Nephron progenitor cell (in vitro differentiated cells): ENCODE measurements at regions not wholly inside any gene's neighbourhood (a gene's known extent, or its start where the extent isn't known, plus 50 kb on each side); places are given as distances from the start of the nearest gene placed in this dataset.
"Not testable (repeated sequence)": the region's sequence is repeated elsewhere in the genome, so short reads cannot be mapped to it uniquely, and the experiment has no call there.

Experiments
- DNase-seq: peaks from one replicate; pipeline ENCODE4 v3.0.0; 2021
- H3K27ac Mint-ChIP-seq: 2 replicates; pipeline ENCODE4 v1.8.0; 2021; ENCODE audit warnings: mild to moderate bottlenecking, moderate library complexity, mixed read lengths
- H3K27me3 Mint-ChIP-seq: 2 replicates; pipeline ENCODE4 v1.8.0; 2021; ENCODE audit warnings: mild to moderate bottlenecking, low read depth, mixed read lengths; ENCODE audit not compliant: poor library complexity
- H3K36me3 Mint-ChIP-seq: 2 replicates; pipeline ENCODE4 v1.8.0; 2021; ENCODE audit warnings: low read depth, mixed read lengths
- H3K4me1 Mint-ChIP-seq: 2 replicates; pipeline ENCODE4 v1.8.0; 2021; ENCODE audit warnings: mixed read lengths
- H3K4me3 Mint-ChIP-seq: 2 replicates; pipeline ENCODE4 v1.8.0; 2021; ENCODE audit warnings: mild to moderate bottlenecking, moderate library complexity, mixed read lengths
- H3K9me3 Mint-ChIP-seq: 2 replicates; pipeline ENCODE4 v1.8.0; 2021; ENCODE audit warnings: mild to moderate bottlenecking, moderate library complexity, mixed read lengths
- CTCF ChIP-seq: fragments of 200-600 bp; sonication (generic); IDR thresholded peaks from 2 replicates; pipeline ENCODE4 v1.5.0; 2021; ENCODE audit warnings: antibody characterized with exemption

GRCh38 chr6:44039191-44039719 lies 88.0 kb downstream of the MRPL14 start:
- no peak for DNase-seq
- Mint-ChIP-seq H3K27me3 (peaks cover 4% of the 10 kb centered on the region), H3K4me3 (no peak overlapping the region), H3K9me3 (no peaks in the 10 kb centered on the region), H3K4me1 (peaks cover 68% of the 10 kb centered on the region), H3K27ac (no peak overlapping the region), H3K36me3 (no peaks in the 10 kb centered on the region)
- TF ChIP-seq CTCF: no peak

GRCh38 chr6:44038543-44039065 lies 88.6 kb downstream of the MRPL14 start:
- peaks cover 4% of the 10 kb centered on the region for H3K27me3 Mint-ChIP-seq
- no peak overlapping the region for H3K4me3 Mint-ChIP-seq
- no peaks in the 10 kb centered on the region for H3K9me3 Mint-ChIP-seq
- peaks cover 67% of the 10 kb centered on the region for H3K4me1 Mint-ChIP-seq
- H3K36me3 Mint-ChIP-seq: no peaks in the 10 kb centered on the region
- TF ChIP-seq CTCF: no peak
- H3K27ac Mint-ChIP-seq: no peak overlapping the region
- DNase-seq: no peak

- H3K27me3 Mint-ChIP-seq: peaks cover 4% of the 10 kb centered on the region
- H3K9me3 Mint-ChIP-seq: no peaks in the 10 kb centered on the region
- TF ChIP-seq CTCF: no peak
- no peaks in the 10 kb centered on the region for H3K36me3 Mint-ChIP-seq
- no peak overlapping the region for H3K27ac Mint-ChIP-seq
- peaks cover 61% of the 10 kb centered on the region for H3K4me1 Mint-ChIP-seq
- H3K4me3 Mint-ChIP-seq: no peak overlapping the region
- no peak for DNase-seq
Measured at GRCh38 chr6:44037847-44038542, 89.3 kb downstream of the MRPL14 start.

GRCh38 chr6:44037276-44037675 lies 90.0 kb downstream of the MRPL14 start:
- not testable (repeated sequence) for H3K4me3 Mint-ChIP-seq, H3K9me3 Mint-ChIP-seq, H3K27me3 Mint-ChIP-seq, H3K36me3 Mint-ChIP-seq, H3K27ac Mint-ChIP-seq, DNase-seq
- H3K4me1 Mint-ChIP-seq: peaks cover 54% of the 10 kb centered on the region

GRCh38 chr6:44036699-44037101 lies 90.6 kb downstream of the MRPL14 start:
- Mint-ChIP-seq H3K4me3 (no peak overlapping the region), H3K9me3 (no peaks in the 10 kb centered on the region), H3K36me3 (no peaks in the 10 kb centered on the region), H3K27ac (peak overlapping the region; percentile 32), H3K27me3 (peaks cover 8% of the 10 kb centered on the region), H3K4me1 (peaks cover 48% of the 10 kb centered on the region)
- no peak for DNase-seq
- TF ChIP-seq CTCF: no peak

GRCh38 chr6:44036196-44036595 lies 91.1 kb downstream of the MRPL14 start:
- no peak for DNase-seq
- Mint-ChIP-seq H3K36me3 (no peaks in the 10 kb centered on the region), H3K27me3 (peaks cover 10% of the 10 kb centered on the region), H3K4me3 (no peak overlapping the region), H3K4me1 (peaks cover 43% of the 10 kb centered on the region), H3K9me3 (no peaks in the 10 kb centered on the region), H3K27ac (no peak overlapping the region)
- TF ChIP-seq CTCF: no peak
